ENCODE measurements at regions not wholly inside any gene's neighbourhood (a gene's known extent, or its start where the extent isn't known, plus 50 kb on each side); places are given as distances from the start of the nearest gene placed in this dataset.

DNA sequence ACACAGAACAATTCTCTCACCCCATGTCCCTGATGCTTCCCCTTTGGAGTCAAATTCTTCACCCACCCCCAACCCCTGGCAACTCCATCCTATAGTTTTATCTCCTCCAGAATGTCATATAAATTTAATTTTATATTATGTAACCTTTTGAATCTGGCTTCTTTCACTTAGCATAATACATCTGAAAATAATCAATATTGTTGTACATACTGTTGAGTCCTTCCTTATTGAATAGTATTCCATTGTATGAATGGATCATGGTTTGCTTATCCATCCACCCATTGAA, 98.9 kb upstream of the TSC22D2 start:
- Mint-ChIP-seq H3K27ac (no peak overlapping the region), H3K36me3 (ENCODE audit: low read depth) (no peaks in the 10 kb centered on the region), H3K4me3 (no peak overlapping the region), H3K27me3 (peaks cover 32% of the 10 kb centered on the region), H3K4me1 (ENCODE audit: low read depth) (no peaks in the 10 kb centered on the region), H3K9me3 (no peaks in the 10 kb centered on the region)
- peaks cover 4 to 15% of the 10 kb centered on the region in 2 experiments for H3K27me3 ChIP-seq (ENCODE audit: control insufficient read depth in 1 of 2, insufficient read depth in 2 of 2, low read length in 2 of 2)
- H3K36me3 ChIP-seq (ENCODE audit: insufficient read depth, low read length): no peaks in the 10 kb centered on the region
- H3K9me3 ChIP-seq (ENCODE audit: control insufficient read depth in 1 of 2, insufficient read depth in 1 of 2, low read length in 2 of 2): no peaks in the 10 kb centered on the region
- POLR2A ChIA-PET: no interaction called here
- DNase-seq (no peak), ATAC-seq (ENCODE audit: poor library complexity) (no peak)
- intact Hi-C loops (cut with DNase I, micrococcal nuclease): no loop called here
- TF ChIP-seq, protein P1, sequence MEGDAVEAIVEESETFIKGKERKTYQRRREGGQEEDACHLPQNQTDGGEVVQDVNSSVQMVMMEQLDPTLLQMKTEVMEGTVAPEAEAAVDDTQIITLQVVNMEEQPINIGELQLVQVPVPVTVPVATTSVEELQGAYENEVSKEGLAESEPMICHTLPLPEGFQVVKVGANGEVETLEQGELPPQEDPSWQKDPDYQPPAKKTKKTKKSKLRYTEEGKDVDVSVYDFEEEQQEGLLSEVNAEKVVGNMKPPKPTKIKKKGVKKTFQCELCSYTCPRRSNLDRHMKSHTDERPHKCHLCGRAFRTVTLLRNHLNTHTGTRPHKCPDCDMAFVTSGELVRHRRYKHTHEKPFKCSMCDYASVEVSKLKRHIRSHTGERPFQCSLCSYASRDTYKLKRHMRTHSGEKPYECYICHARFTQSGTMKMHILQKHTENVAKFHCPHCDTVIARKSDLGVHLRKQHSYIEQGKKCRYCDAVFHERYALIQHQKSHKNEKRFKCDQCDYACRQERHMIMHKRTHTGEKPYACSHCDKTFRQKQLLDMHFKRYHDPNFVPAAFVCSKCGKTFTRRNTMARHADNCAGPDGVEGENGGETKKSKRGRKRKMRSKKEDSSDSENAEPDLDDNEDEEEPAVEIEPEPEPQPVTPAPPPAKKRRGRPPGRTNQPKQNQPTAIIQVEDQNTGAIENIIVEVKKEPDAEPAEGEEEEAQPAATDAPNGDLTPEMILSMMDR (IDR thresholded peaks at IDR 0.05): no peak
- no peak overlapping the region for H3K27ac ChIP-seq (ENCODE audit: low read depth in 1 of 2, low read length in 2 of 2)
- CTCF ChIA-PET: no interaction called here
- H3K4me3 ChIP-seq (ENCODE audit: low read length): no peak overlapping the region
- H3K4me1 ChIP-seq (ENCODE audit: insufficient read depth, low read length): no peaks in the 10 kb centered on the region

DNA sequence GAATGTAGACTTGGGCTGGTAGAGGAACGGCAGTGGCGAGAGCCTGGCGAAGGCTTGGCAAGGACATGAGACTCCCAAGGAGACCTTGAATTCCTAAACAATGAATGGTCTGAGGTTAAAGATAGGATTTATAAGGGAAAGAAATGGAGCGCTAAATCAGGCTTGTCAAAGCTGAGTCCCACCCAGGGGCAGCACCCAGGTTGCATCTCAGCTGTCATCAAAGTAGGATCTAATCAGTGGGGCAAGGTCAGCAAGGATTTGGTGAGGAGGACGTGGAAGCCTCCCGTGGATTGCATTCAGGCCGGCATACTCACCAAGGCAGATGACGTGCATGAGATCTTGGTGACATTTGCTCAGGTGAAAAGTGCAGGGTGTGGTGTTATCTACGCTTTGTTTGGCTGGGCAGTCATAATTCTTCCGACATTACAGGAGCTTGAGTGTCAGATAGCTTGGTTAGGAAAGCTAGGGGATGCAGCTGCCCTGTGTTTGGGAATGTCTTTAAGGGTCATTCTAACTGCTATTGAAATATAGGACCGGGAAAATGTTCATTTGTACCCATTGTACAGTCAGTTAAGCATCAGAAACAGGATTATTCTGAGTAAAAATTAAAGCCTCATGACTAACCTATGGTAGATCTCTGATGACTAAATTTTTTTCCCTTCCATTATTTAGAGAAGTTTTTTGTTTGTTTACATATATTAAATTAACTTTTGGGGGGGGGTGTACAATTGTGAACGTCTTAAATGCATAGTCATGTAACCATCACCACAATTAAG, 99.4 kb upstream of the TSC22D2 start:
- TF ChIP-seq, protein P1 (IDR thresholded peaks at IDR 0.05): no peak
- H3K36me3 Mint-ChIP-seq (ENCODE audit: low read depth): no peaks in the 10 kb centered on the region
- intact Hi-C loops (cut with DNase I, micrococcal nuclease): no loop called here
- no peak for ATAC-seq (ENCODE audit: poor library complexity)
- no peak overlapping the region for H3K27ac ChIP-seq (ENCODE audit: low read depth in 1 of 2, low read length in 2 of 2)
- H3K4me3 Mint-ChIP-seq: no peak overlapping the region
- no peaks in the 10 kb centered on the region for H3K4me1 ChIP-seq (ENCODE audit: insufficient read depth, low read length)
- POLR2A ChIA-PET: no interaction called here
- no peak for DNase-seq
- CTCF ChIA-PET: no interaction called here
- peaks cover 37% of the 10 kb centered on the region for H3K27me3 Mint-ChIP-seq
- no peaks in the 10 kb centered on the region for H3K9me3 Mint-ChIP-seq
- peaks cover 4 to 19% of the 10 kb centered on the region in 2 experiments for H3K27me3 ChIP-seq (ENCODE audit: control insufficient read depth in 1 of 2, insufficient read depth in 2 of 2, low read length in 2 of 2)
- H3K4me3 ChIP-seq (ENCODE audit: low read length): no peak overlapping the region
- H3K4me1 Mint-ChIP-seq (ENCODE audit: low read depth): no peaks in the 10 kb centered on the region
- no peak overlapping the region for H3K27ac Mint-ChIP-seq
- H3K9me3 ChIP-seq (ENCODE audit: control insufficient read depth in 1 of 2, insufficient read depth in 1 of 2, low read length in 2 of 2): no peaks in the 10 kb centered on the region
- no peaks in the 10 kb centered on the region for H3K36me3 ChIP-seq (ENCODE audit: insufficient read depth, low read length)

DNA sequence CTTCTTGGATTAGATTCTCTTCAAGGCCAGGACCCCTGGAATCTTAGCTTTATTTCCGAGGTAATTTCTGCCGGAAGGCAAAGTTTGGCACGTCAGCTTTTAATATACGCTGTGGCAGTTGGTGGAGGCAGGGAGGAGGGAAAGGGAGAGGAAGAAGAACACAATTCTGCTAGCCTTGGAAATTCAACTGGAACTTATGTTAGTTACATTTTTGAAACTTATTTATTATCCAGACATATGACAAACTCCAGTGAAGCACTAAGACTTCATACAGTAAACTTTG, 100.1 kb upstream of the TSC22D2 start:
- TF ChIP-seq, protein P1 (IDR thresholded peaks at IDR 0.05): no peak
- no peak overlapping the region for H3K4me3 Mint-ChIP-seq
- CTCF ChIA-PET: interaction anchor here (1.0 kb wide), 1 partner anchor 9 kb away, joined by 3 read pairs; no protein-coding TSS in a partner anchor
- no peaks in the 10 kb centered on the region for H3K4me1 Mint-ChIP-seq (ENCODE audit: low read depth)
- peaks cover 7 to 26% of the 10 kb centered on the region in 2 experiments for H3K27me3 ChIP-seq (ENCODE audit: control insufficient read depth in 1 of 2, insufficient read depth in 2 of 2, low read length in 2 of 2)
- H3K9me3 ChIP-seq (ENCODE audit: control insufficient read depth in 1 of 2, insufficient read depth in 1 of 2, low read length in 2 of 2): no peaks in the 10 kb centered on the region
- no peak overlapping the region for H3K27ac Mint-ChIP-seq
- POLR2A ChIA-PET: no interaction called here
- H3K36me3 ChIP-seq (ENCODE audit: insufficient read depth, low read length): no peaks in the 10 kb centered on the region
- DNase-seq: no peak
- H3K27ac ChIP-seq (ENCODE audit: low read depth in 1 of 2, low read length in 2 of 2): no peak overlapping the region
- no peaks in the 10 kb centered on the region for H3K36me3 Mint-ChIP-seq (ENCODE audit: low read depth)
- no peak overlapping the region for H3K4me3 ChIP-seq (ENCODE audit: low read length)
- peaks cover 37% of the 10 kb centered on the region for H3K27me3 Mint-ChIP-seq
- no peak for ATAC-seq (ENCODE audit: poor library complexity)
- H3K9me3 Mint-ChIP-seq: no peaks in the 10 kb centered on the region
- no peaks in the 10 kb centered on the region for H3K4me1 ChIP-seq (ENCODE audit: insufficient read depth, low read length)
- intact Hi-C loops (cut with DNase I, micrococcal nuclease): no loop called here
